ENCODE measurements at regions not wholly inside any gene's neighbourhood (a gene's known extent, or its start where the extent isn't known, plus 50 kb on each side); places are given as distances from the start of the nearest gene placed in this dataset.

GRCh38 chr5:8005416-8005815, 136.5 kb downstream of the MTRR start:
- H3K79me2 ChIP-seq (ENCODE audit: control insufficient read depth, insufficient read depth, low read length): no peaks in the 10 kb centered on the region
- TF ChIP-seq EZH2 (IDR thresholded peaks at IDR 0.05; ENCODE audit: low read length) (no peak), CTCF (optimal IDR thresholded peaks at IDR 0.05 in 1 of 3, IDR thresholded peaks at IDR 0.05 in 1 of 3, conservative IDR thresholded peaks at IDR 0.05 in 1 of 3; ENCODE audit: extremely low read depth in 1 of 3, insufficient read depth in 2 of 3, low read length in 3 of 3) (no peak)
- H3K9me3 ChIP-seq (ENCODE audit: control insufficient read depth, low read depth, low read length): no peaks in the 10 kb centered on the region
- H3K36me3 ChIP-seq (ENCODE audit: control insufficient read depth in 2 of 2, extremely low read depth in 1 of 2, insufficient read depth in 2 of 2, low read length in 2 of 2): no peaks in the 10 kb centered on the region
- FAIRE-seq (no peak), DNase-seq (ENCODE audit: low read depth, low spot score) (no peak)
- no peak overlapping the region for H3K4me3 ChIP-seq (ENCODE audit: control insufficient read depth in 2 of 3, extremely low read depth in 1 of 3, insufficient read depth in 2 of 3, low read depth in 1 of 3, low read length in 3 of 3)
- H2AFZ ChIP-seq (ENCODE audit: control insufficient read depth, low read length): no peak overlapping the region
- H3K4me1 ChIP-seq (ENCODE audit: control insufficient read depth, extremely low read depth, insufficient read depth, low read length): no peaks in the 10 kb centered on the region
- H3K9me1 ChIP-seq (ENCODE audit: control insufficient read depth, extremely low read depth, insufficient read depth, low read length): no peaks in the 10 kb centered on the region
- no peaks in the 10 kb centered on the region for H3K27me3 ChIP-seq (ENCODE audit: control insufficient read depth, extremely low read depth, insufficient read depth, low read length)
- no peak overlapping the region for H3K27ac ChIP-seq (ENCODE audit: control insufficient read depth, insufficient read depth, low read length)
- H3K9ac ChIP-seq (ENCODE audit: control insufficient read depth, extremely low read depth, insufficient read depth, low read length): no peak overlapping the region
- dilution Hi-C loops (cut with MboI; ENCODE audit: extremely low pct_ligation_motif_present, low sequenced_read_pairs): no loop called here
- H4K20me1 ChIP-seq (ENCODE audit: control insufficient read depth, extremely low read depth, insufficient read depth, low read length): no peaks in the 10 kb centered on the region
- no peak overlapping the region for H3K4me2 ChIP-seq (ENCODE audit: control insufficient read depth, extremely low read depth, insufficient read depth, low read depth, low read length)

GRCh38 chr5:8012131-8012977, 143.4 kb downstream of the MTRR start:
- no peak overlapping the region for H3K9ac ChIP-seq (ENCODE audit: control insufficient read depth, extremely low read depth, insufficient read depth, low read length)
- no peaks in the 10 kb centered on the region for H3K4me1 ChIP-seq (ENCODE audit: control insufficient read depth, extremely low read depth, insufficient read depth, low read length)
- DNase-seq (ENCODE audit: low read depth, low spot score) (no peak), FAIRE-seq (no peak)
- no peaks in the 10 kb centered on the region for H3K9me3 ChIP-seq (ENCODE audit: control insufficient read depth, low read depth, low read length)
- no peak overlapping the region for H3K4me3 ChIP-seq (ENCODE audit: control insufficient read depth in 2 of 3, extremely low read depth in 1 of 3, insufficient read depth in 2 of 3, low read depth in 1 of 3, low read length in 3 of 3)
- no peaks in the 10 kb centered on the region for H3K36me3 ChIP-seq (ENCODE audit: control insufficient read depth in 2 of 2, extremely low read depth in 1 of 2, insufficient read depth in 2 of 2, low read length in 2 of 2)
- no peaks in the 10 kb centered on the region for H3K79me2 ChIP-seq (ENCODE audit: control insufficient read depth, insufficient read depth, low read length)
- no peaks in the 10 kb centered on the region for H3K27me3 ChIP-seq (ENCODE audit: control insufficient read depth, extremely low read depth, insufficient read depth, low read length)
- no peak overlapping the region for H2AFZ ChIP-seq (ENCODE audit: control insufficient read depth, low read length)
- no peak overlapping the region for H3K27ac ChIP-seq (ENCODE audit: control insufficient read depth, insufficient read depth, low read length)
- TF ChIP-seq EZH2 (IDR thresholded peaks at IDR 0.05; ENCODE audit: low read length): no peak
- TF ChIP-seq CTCF (optimal IDR thresholded peaks at IDR 0.05 in 1 of 3, IDR thresholded peaks at IDR 0.05 in 1 of 3, conservative IDR thresholded peaks at IDR 0.05 in 1 of 3; ENCODE audit: extremely low read depth in 1 of 3, insufficient read depth in 2 of 3, low read length in 3 of 3): no peak
- H4K20me1 ChIP-seq (ENCODE audit: control insufficient read depth, extremely low read depth, insufficient read depth, low read length): no peaks in the 10 kb centered on the region
- dilution Hi-C loops (cut with MboI; ENCODE audit: extremely low pct_ligation_motif_present, low sequenced_read_pairs): no loop called here
- no peaks in the 10 kb centered on the region for H3K9me1 ChIP-seq (ENCODE audit: control insufficient read depth, extremely low read depth, insufficient read depth, low read length)
- H3K4me2 ChIP-seq (ENCODE audit: control insufficient read depth, extremely low read depth, insufficient read depth, low read depth, low read length): no peak overlapping the region

All from keratinocyte (primary cell).